Tibial nerve (tissue), 4 donors: ENCODE measurements at regions not wholly inside any gene's neighbourhood (a gene's known extent, or its start where the extent isn't known, plus 50 kb on each side); places are given as distances from the start of the nearest gene placed in this dataset.

Source experiments
- DNase-seq, 2 donors: peaks; one replicate each; pipeline ENCODE4 v3.0.0-alpha.2; 2019; ENCODE audit warnings: low spot score in 2 of 2
- H3K27ac ChIP-seq, 4 donors: fragments of 200-600 bp; sonication (generic) in 3 of 4; one replicate each; pipeline ENCODE4 v1.5.1; 2017 to 2019; ENCODE audit warnings: mild to moderate bottlenecking in 1 of 4
- H3K27me3 ChIP-seq, 2 donors: fragments of 200-600 bp; sonication (generic) in 1 of 2; one replicate each; pipeline versions ENCODE4 v1.5.1 to v1.6.0; 2017 to 2019
- H3K36me3 ChIP-seq, 3 donors: fragments of 200-600 bp; sonication (generic); one replicate each; pipeline ENCODE4 v1.5.1; 2018 to 2019
- H3K4me1 ChIP-seq, 4 donors: fragments of 200-600 bp; sonication (generic) in 3 of 4; one replicate each; pipeline ENCODE4 v1.5.1; 2017 to 2019
- H3K4me3 ChIP-seq, 4 donors: fragments of 200-600 bp; sonication (generic) in 3 of 4; one replicate each; pipeline ENCODE4 v1.5.1; 2017 to 2019; ENCODE audit warnings: mild to moderate bottlenecking in 1 of 4, moderate library complexity in 1 of 4
- H3K9me3 ChIP-seq, 4 donors: fragments of 200-600 bp; sonication (generic) in 3 of 4; one replicate each; pipeline ENCODE4 v1.5.1; 2017 to 2019
- EP300 ChIP-seq, 2 donors: sonication (generic); formaldehyde crosslinking; IDR thresholded peaks; one replicate each; pipeline ENCODE4 v1.6.1; 2017; ENCODE audit warnings: antibody characterized with exemption in 2 of 2, mild to moderate bottlenecking in 1 of 2
- POLR2A ChIP-seq, 2 donors: fragments of 450-650 bp; IDR thresholded peaks; one replicate each; pipeline ENCODE4 v1.6.1; 2017; ENCODE audit warnings: antibody characterized with exemption in 2 of 2, mild to moderate bottlenecking in 2 of 2, moderate library complexity in 2 of 2
- WGBS, 2 donors: methylation state at CpG; one replicate each; pipeline ENCODE4 v1.1.5; 2018; 5-methylcytosine and 5-hydroxymethylcytosine counted together
- TF ChIP-seq, protein P1 (sequence below), 5 experiments: fragments of 200-600 bp in 3 of 5; fragments of 450-650 bp in 2 of 5; sonication (generic) in 3 of 5; IDR thresholded peaks; one replicate each; pipeline ENCODE4 v1.5.1; 2016 to 2019; ENCODE audit warnings: antibody characterized with exemption in 5 of 5, mild to moderate bottlenecking in 3 of 5, moderate library complexity in 2 of 5

DNA sequence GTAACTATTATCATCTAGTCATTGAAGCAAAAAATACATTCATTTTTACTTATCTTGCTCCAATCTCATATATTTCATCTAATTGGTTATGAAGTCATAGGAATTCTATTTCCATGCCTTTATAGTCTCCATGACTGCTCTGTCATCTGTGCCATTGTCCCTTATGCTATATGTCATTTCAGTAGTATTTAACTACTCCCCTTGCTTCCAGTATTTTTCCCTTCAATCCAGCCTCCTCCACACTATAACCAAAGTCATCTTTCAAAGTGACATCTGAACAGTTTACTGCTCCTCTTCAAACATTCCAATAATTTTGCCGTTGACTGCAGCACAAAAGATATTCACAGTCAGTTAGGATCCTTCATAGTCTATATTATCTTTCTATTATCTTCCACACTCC is 216.6 kb upstream of the HS3ST5 start:
- Histone ChIP-seq H3K27me3 (no peaks in the 10 kb centered on the region), H3K4me1 (no peaks in the 10 kb centered on the region), H3K27ac (no peak overlapping the region), H3K9me3 (peaks cover 0 to 2% (median 0%) of the 10 kb centered on the region in 4 donors), H3K4me3 (no peak overlapping the region), H3K36me3 (no peaks in the 10 kb centered on the region)
- TF ChIP-seq, protein P1, sequence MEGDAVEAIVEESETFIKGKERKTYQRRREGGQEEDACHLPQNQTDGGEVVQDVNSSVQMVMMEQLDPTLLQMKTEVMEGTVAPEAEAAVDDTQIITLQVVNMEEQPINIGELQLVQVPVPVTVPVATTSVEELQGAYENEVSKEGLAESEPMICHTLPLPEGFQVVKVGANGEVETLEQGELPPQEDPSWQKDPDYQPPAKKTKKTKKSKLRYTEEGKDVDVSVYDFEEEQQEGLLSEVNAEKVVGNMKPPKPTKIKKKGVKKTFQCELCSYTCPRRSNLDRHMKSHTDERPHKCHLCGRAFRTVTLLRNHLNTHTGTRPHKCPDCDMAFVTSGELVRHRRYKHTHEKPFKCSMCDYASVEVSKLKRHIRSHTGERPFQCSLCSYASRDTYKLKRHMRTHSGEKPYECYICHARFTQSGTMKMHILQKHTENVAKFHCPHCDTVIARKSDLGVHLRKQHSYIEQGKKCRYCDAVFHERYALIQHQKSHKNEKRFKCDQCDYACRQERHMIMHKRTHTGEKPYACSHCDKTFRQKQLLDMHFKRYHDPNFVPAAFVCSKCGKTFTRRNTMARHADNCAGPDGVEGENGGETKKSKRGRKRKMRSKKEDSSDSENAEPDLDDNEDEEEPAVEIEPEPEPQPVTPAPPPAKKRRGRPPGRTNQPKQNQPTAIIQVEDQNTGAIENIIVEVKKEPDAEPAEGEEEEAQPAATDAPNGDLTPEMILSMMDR (IDR thresholded peaks at IDR 0.05) = no peak
- TF ChIP-seq POLR2A (IDR thresholded peaks at IDR 0.05) = no peak
- no peak for TF ChIP-seq EP300 (IDR thresholded peaks at IDR 0.05)
- DNase-seq = no peak
- WGBS, 2 donors = 30 to 43% methylated on average over 1 of the region's 1 CpG

GRCh38 chr6:114558153-114558552 is 215.3 kb upstream of the HS3ST5 start:
- H3K36me3 ChIP-seq = no peaks in the 10 kb centered on the region
- DNase-seq = no peak
- no peaks in the 10 kb centered on the region for H3K9me3 ChIP-seq
- no peaks in the 10 kb centered on the region for H3K4me1 ChIP-seq
- H3K4me3 ChIP-seq = no peak overlapping the region
- H3K27ac ChIP-seq = no peak overlapping the region
- TF ChIP-seq, protein P1 (IDR thresholded peaks at IDR 0.05) = no peak
- TF ChIP-seq POLR2A (IDR thresholded peaks at IDR 0.05) (no peak), EP300 (IDR thresholded peaks at IDR 0.05) (no peak)
- H3K27me3 ChIP-seq = no peaks in the 10 kb centered on the region

- WGBS, 2 donors = 67 to 68% methylated on average over 3 of the region's 3 CpGs
- no peaks in the 10 kb centered on the region for H3K27me3 ChIP-seq
- TF ChIP-seq EP300 (IDR thresholded peaks at IDR 0.05) (no peak), POLR2A (IDR thresholded peaks at IDR 0.05) (no peak)
- TF ChIP-seq, protein P1 (IDR thresholded peaks at IDR 0.05) = no peak
Measured at GRCh38 chr6:114556846-114557488, 214.1 kb upstream of the HS3ST5 start.

GRCh38 chr6:114550316-114550715 is 207.5 kb upstream of the HS3ST5 start:
- H3K4me3 ChIP-seq = no peak overlapping the region
- H3K27ac ChIP-seq = no peak overlapping the region
- TF ChIP-seq EP300 (IDR thresholded peaks at IDR 0.05) (no peak), POLR2A (IDR thresholded peaks at IDR 0.05) (no peak)
- TF ChIP-seq, protein P1 (IDR thresholded peaks at IDR 0.05) = no peak
- no peaks in the 10 kb centered on the region for H3K27me3 ChIP-seq
- no peaks in the 10 kb centered on the region for H3K4me1 ChIP-seq
- DNase-seq = no peak
- H3K36me3 ChIP-seq = no peaks in the 10 kb centered on the region
- WGBS, 2 donors = 85 to 91% methylated on average over 2 of the region's 2 CpGs
- no peaks in the 10 kb centered on the region for H3K9me3 ChIP-seq

More at GRCh38 chr6:114556846-114557488, 214.1 kb upstream of the HS3ST5 start:
- Histone ChIP-seq H3K4me3 (no peak overlapping the region), H3K36me3 (no peaks in the 10 kb centered on the region), H3K27ac (no peak overlapping the region), H3K4me1 (no peaks in the 10 kb centered on the region), H3K9me3 (no peaks in the 10 kb centered on the region)
- DNase-seq = no peak

DNA sequence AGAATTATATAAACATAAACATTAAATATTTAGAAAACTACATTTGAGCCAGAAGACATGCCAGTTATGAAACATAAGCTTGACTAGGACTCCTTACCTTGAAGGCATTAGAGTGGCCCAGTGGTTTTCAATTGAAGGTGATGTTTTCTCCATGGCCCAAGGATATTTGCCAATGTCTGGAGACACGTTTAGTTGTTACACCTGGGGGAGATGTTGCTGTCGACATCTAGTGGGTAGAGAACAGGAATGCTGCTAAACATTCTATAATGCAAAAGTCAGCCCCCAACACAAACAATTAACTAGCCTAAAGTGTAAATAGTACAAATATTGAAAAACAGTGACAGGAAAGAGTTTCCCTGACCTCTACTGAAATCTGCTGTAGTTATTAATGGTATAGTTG is 200.9 kb upstream of the HS3ST5 start:
- Histone ChIP-seq H3K36me3 (no peaks in the 10 kb centered on the region), H3K4me3 (no peak overlapping the region), H3K4me1 (no peaks in the 10 kb centered on the region), H3K27ac (no peak overlapping the region), H3K27me3 (no peaks in the 10 kb centered on the region), H3K9me3 (peaks cover 0 to 4% (median 0%) of the 10 kb centered on the region in 4 donors)
- DNase-seq = no peak
- 51 to 66% methylated on average over 2 of the region's 2 CpGs for WGBS, 2 donors
- TF ChIP-seq EP300 (IDR thresholded peaks at IDR 0.05) (no peak), POLR2A (IDR thresholded peaks at IDR 0.05) (no peak)
- TF ChIP-seq, protein P1 (IDR thresholded peaks at IDR 0.05) = no peak
